ENCODE measurements at regions not wholly inside any gene's neighbourhood (a gene's known extent, or its start where the extent isn't known, plus 50 kb on each side); places are given as distances from the start of the nearest gene placed in this dataset.

- Histone ChIP-seq H3K4me1 (ENCODE audit: control insufficient read depth in 1 of 2, insufficient read depth in 2 of 2, low read length in 2 of 2) (no peaks in the 10 kb centered on the region), H3K79me2 (ENCODE audit: insufficient read depth, low read length) (no peaks in the 10 kb centered on the region), H3K27me3 (ENCODE audit: insufficient read depth, low read length) (no peaks in the 10 kb centered on the region), H3K4me3 (replicated peaks in 1 of 2; ENCODE audit: low read depth in 1 of 2, low read length in 2 of 2) (no peak overlapping the region), H3K9me3 (ENCODE audit: control insufficient read depth in 1 of 2, insufficient read depth in 1 of 2, low read depth in 1 of 2, low read length in 2 of 2) (no peaks in the 10 kb centered on the region), H3K27ac (ENCODE audit: low read depth, low read length) (no peak overlapping the region), H3K9ac (ENCODE audit: low read length) (no peak overlapping the region), H2AFZ (ENCODE audit: low read depth, low read length, poor library complexity, severe bottlenecking) (no peak overlapping the region), H3K4me2 (ENCODE audit: low read length) (no peak overlapping the region), H4K20me1 (ENCODE audit: insufficient read depth) (no peaks in the 10 kb centered on the region), H3K36me3 (ENCODE audit: control insufficient read depth in 1 of 2, insufficient read depth in 2 of 2, low read length in 2 of 2) (no peaks in the 10 kb centered on the region), H3K9me2 (ENCODE audit: insufficient read depth) (no peaks in the 10 kb centered on the region)
- TF ChIP-seq FOSL1 (IDR thresholded peaks at IDR 0.05; ENCODE audit: low read depth) (no peak), CEBPB (IDR thresholded peaks at IDR 0.05; ENCODE audit: low read depth) (no peak), ELF1 (IDR thresholded peaks at IDR 0.05; ENCODE audit: borderline replicate concordance, low read depth) (no peak), EZH2phosphoT487 (IDR thresholded peaks at IDR 0.05; ENCODE audit: borderline replicate concordance) (no peak), TCF7L2 (IDR thresholded peaks at IDR 0.05; ENCODE audit: borderline replicate concordance, extremely low read depth, insufficient read depth, insufficient read length) (no peak), RAD21 (IDR thresholded peaks at IDR 0.05; ENCODE audit: low read depth) (no peak), MAX (IDR thresholded peaks at IDR 0.05) (no peak), SIN3A (IDR thresholded peaks at IDR 0.05; ENCODE audit: low read depth) (no peak), ZBTB33 (IDR thresholded peaks at IDR 0.05; ENCODE audit: extremely low read depth, insufficient replicate concordance, low read length) (no peak), SRF (IDR thresholded peaks at IDR 0.05; ENCODE audit: low read depth) (no peak), SP1 (IDR thresholded peaks at IDR 0.05; ENCODE audit: low read depth) (no peak), POLR2A (IDR thresholded peaks at IDR 0.05; ENCODE audit: borderline replicate concordance, extremely low read depth, insufficient read depth, insufficient read length) (no peak), POLR2AphosphoS5 (IDR thresholded peaks at IDR 0.05; ENCODE audit: low read depth, low read length) (no peak), JUND (IDR thresholded peaks at IDR 0.05) (no peak)
- no TSS peak for BruUV-seq (replicated peaks)
- DNase-seq (ENCODE audit: low read depth, low spot score) (no peak), ATAC-seq (no peak)
- ChIA-PET POLR2A (no interaction called here), CTCF (no interaction called here), RAD21 (ENCODE audit: low non-redundant PET in 1 of 2, low total read pairs in 2 of 2, uncharacterized antibody in 2 of 2, unreplicated experiment in 2 of 2) (no interaction called here)
- intact Hi-C loops (cut with micrococcal nuclease) = no loop called here
Measured at GRCh38 chrX:10341309-10341708, 184.5 kb downstream of the CLCN4 start.

Data from HCT116 (cell line).